NT2/D1 (cell line): ENCODE measurements at regions not wholly inside any gene's neighbourhood (a gene's known extent, or its start where the extent isn't known, plus 50 kb on each side); places are given as distances from the start of the nearest gene placed in this dataset.

Experiments
- DNase-seq: peaks from one replicate; pipeline ENCODE4 v3.0.0-alpha.2; 2011; ENCODE audit warnings: low read depth, low spot score
- H3K27me3 ChIP-seq: 2 replicates; pipeline ENCODE4 v1.6.0; 2011; ENCODE audit warnings: mild to moderate bottlenecking; ENCODE audit not compliant: insufficient read length, insufficient read depth
- H3K36me3 ChIP-seq: 2 replicates; pipeline ENCODE4 v1.6.1; 2011; ENCODE audit warnings: mild to moderate bottlenecking, low read length, mixed read lengths; ENCODE audit not compliant: insufficient read depth, insufficient read length
- H3K4me1 ChIP-seq: 2 replicates; pipeline ENCODE4 v1.5.1; 2011; ENCODE audit not compliant: insufficient read depth, insufficient read length
- H3K4me3 ChIP-seq: 2 replicates; pipeline ENCODE4 v1.5.1; 2011; ENCODE audit warnings: low read depth; ENCODE audit not compliant: insufficient read length
- H3K9ac ChIP-seq: 2 replicates; pipeline ENCODE4 v1.6.0; 2011; ENCODE audit warnings: low read depth; ENCODE audit not compliant: insufficient read length
- H3K9me3 ChIP-seq: 2 replicates; pipeline ENCODE4 v1.5.1; 2011; ENCODE audit warnings: mild to moderate bottlenecking, low read length; ENCODE audit not compliant: insufficient read depth
- SUZ12 ChIP-seq: IDR thresholded peaks from 2 replicates; pipeline ENCODE4 v1.6.1; 2011; ENCODE audit not compliant: insufficient read length, insufficient read depth; ENCODE audit errors: extremely low read depth
- YY1 ChIP-seq: IDR thresholded peaks from 2 replicates; pipeline ENCODE4 v1.6.1; 2011; ENCODE audit not compliant: insufficient read length, insufficient read depth
- ZNF274 ChIP-seq: IDR thresholded peaks from 2 replicates; pipeline ENCODE4 v1.6.1; 2011; ENCODE audit warnings: mild to moderate bottlenecking, low read depth, low read length

DNA sequence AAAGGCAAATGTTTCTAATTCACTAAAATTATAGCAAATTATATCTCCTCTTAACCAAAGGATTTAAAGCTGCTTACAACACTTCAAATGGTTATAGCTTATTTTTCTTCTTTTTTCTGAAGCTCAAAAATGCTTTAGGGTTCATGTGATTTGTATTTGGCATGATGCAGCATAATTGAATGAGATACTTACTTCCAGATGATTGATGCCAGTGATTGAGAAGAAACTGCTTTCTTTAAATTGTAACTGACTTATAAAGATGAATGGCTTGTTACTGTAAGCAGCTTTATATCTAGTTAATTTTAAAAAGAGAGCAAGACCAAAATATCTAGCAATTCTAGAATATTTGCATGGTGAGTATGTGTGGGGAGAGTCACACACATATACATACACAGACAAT, 270.7 kb upstream of the THRB start:
- no peaks in the 10 kb centered on the region for H3K27me3 ChIP-seq
- no peak for DNase-seq
- TF ChIP-seq YY1 (no peak), ZNF274 (no peak), SUZ12 (no peak)

DNA sequence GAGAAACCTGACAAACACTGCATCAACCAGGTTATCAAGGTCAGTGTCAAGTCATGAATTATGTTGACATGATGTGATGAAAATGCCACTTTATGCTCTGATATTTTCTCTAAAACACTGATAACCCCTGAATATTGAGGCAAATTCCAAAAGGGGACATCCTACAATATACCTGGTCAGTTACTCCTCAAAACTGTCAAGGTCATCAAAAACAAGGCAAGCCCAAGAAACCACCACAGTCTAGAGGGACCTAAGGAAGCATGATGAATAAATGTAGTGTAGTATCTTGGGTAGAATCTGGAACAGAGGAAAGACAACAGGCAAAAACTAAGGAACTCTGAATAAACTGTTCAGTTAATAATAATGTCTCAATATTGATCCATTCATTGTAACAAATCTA, 275.3 kb upstream of the THRB start:
- H3K9me3 ChIP-seq, result no peaks in the 10 kb centered on the region
- TF ChIP-seq YY1, result no peak
- no peak for TF ChIP-seq ZNF274
- no peak overlapping the region for H3K9ac ChIP-seq

More for the DNA sequence above, 270.7 kb upstream of the THRB start:
- Histone ChIP-seq H3K4me3 (no peak overlapping the region), H3K36me3 (no peaks in the 10 kb centered on the region), H3K9me3 (no peaks in the 10 kb centered on the region), H3K4me1 (no peaks in the 10 kb centered on the region), H3K9ac (no peak overlapping the region)

GRCh38 chr3:24773798-24774197, 279.1 kb upstream of the THRB start:
- Histone ChIP-seq H3K9me3 (no peaks in the 10 kb centered on the region), H3K4me1 (no peaks in the 10 kb centered on the region), H3K4me3 (no peak overlapping the region), H3K36me3 (no peaks in the 10 kb centered on the region), H3K27me3 (no peaks in the 10 kb centered on the region), H3K9ac (no peak overlapping the region)
- TF ChIP-seq YY1, result no peak
- peak; percentile 74 for DNase-seq

More for the DNA sequence above, 275.3 kb upstream of the THRB start:
- Histone ChIP-seq H3K27me3 (no peaks in the 10 kb centered on the region), H3K4me3 (no peak overlapping the region), H3K4me1 (no peaks in the 10 kb centered on the region), H3K36me3 (no peaks in the 10 kb centered on the region)
- DNase-seq, result no peak

- H3K4me3 ChIP-seq, result no peak overlapping the region
- H3K9ac ChIP-seq, result no peak overlapping the region
- H3K27me3 ChIP-seq, result no peaks in the 10 kb centered on the region
- H3K36me3 ChIP-seq, result no peaks in the 10 kb centered on the region
- TF ChIP-seq ZNF274 (no peak), YY1 (no peak), SUZ12 (no peak)
- no peaks in the 10 kb centered on the region for H3K4me1 ChIP-seq
- no peak for DNase-seq
- H3K9me3 ChIP-seq, result peaks cover 23% of the 10 kb centered on the region
These were observed 286.3 kb upstream of the THRB start for GRCh38 chr3:24780991-24781390.

DNA sequence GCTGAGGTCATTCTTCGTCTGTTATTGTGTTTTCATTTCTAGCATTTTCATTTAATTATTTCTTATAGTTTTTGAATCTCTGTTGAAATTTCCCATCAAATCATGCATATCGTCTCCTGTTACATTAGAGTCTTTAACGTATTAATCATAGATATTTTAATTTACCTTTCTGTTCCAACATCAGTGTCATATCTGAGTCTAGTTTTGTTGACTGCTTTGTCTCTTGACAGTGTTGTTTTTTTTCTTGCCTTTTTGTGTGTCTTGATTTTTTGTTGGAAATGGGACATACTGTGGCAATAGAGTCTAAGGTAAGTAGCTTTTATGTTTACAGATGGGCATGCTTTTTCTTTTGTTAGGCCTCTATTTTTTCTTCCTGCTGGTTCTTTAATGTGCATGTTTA, 286.8 kb upstream of the THRB start:
- TF ChIP-seq SUZ12, result no peak
- no peak for TF ChIP-seq ZNF274
- no peak for TF ChIP-seq YY1
- Histone ChIP-seq H3K27me3 (no peaks in the 10 kb centered on the region), H3K9ac (no peak overlapping the region), H3K36me3 (no peaks in the 10 kb centered on the region), H3K9me3 (peaks cover 23% of the 10 kb centered on the region), H3K4me1 (no peaks in the 10 kb centered on the region), H3K4me3 (no peak overlapping the region)
- DNase-seq, result no peak

DNA sequence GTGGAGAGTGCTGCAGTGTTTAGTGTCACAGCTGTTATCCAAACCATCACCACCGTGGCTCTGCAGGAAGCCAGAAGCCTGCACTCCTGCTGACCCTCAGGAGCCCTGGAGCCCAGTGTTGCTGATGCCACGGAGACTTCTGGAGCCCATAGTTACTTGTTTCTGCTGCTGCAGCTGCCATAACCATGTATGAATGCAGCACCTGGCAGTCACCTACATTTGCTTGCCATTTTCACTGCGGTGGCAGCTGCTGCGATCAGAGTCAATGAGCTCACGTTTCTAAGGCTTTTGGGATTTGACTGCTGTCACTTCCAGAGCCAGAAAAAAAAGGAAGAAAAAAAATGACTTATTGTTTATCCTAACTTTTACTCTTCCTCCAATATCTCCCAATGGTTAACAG, 299.2 kb upstream of the THRB start:
- no peaks in the 10 kb centered on the region for H3K27me3 ChIP-seq
- H3K4me3 ChIP-seq, result no peak overlapping the region
- H3K4me1 ChIP-seq, result no peaks in the 10 kb centered on the region
- H3K36me3 ChIP-seq, result no peaks in the 10 kb centered on the region
- no peak overlapping the region for H3K9ac ChIP-seq
- no peak for TF ChIP-seq ZNF274
- TF ChIP-seq YY1, result no peak
- TF ChIP-seq SUZ12, result no peak
- no peaks in the 10 kb centered on the region for H3K9me3 ChIP-seq
- no peak for DNase-seq

- no peak for DNase-seq
- no peaks in the 10 kb centered on the region for H3K9me3 ChIP-seq
- H3K4me1 ChIP-seq, result no peaks in the 10 kb centered on the region
- no peak overlapping the region for H3K9ac ChIP-seq
- H3K27me3 ChIP-seq, result no peaks in the 10 kb centered on the region
- H3K4me3 ChIP-seq, result no peak overlapping the region
- H3K36me3 ChIP-seq, result no peaks in the 10 kb centered on the region
- TF ChIP-seq ZNF274, result no peak
- no peak for TF ChIP-seq SUZ12
- TF ChIP-seq YY1, result no peak
These were observed 308.0 kb upstream of the THRB start for GRCh38 chr3:24802614-24803013.

GRCh38 chr3:24804095-24804494, 309.4 kb upstream of the THRB start:
- no peak for DNase-seq
- H3K9me3 ChIP-seq, result no peaks in the 10 kb centered on the region
- no peak overlapping the region for H3K4me3 ChIP-seq
- no peaks in the 10 kb centered on the region for H3K36me3 ChIP-seq
- no peak overlapping the region for H3K9ac ChIP-seq
- H3K4me1 ChIP-seq, result no peaks in the 10 kb centered on the region
- TF ChIP-seq YY1 (no peak), SUZ12 (no peak), ZNF274 (no peak)
- no peaks in the 10 kb centered on the region for H3K27me3 ChIP-seq
